HG02970 (cell line): ENCODE measurements at regions not wholly inside any gene's neighbourhood (a gene's known extent, or its start where the extent isn't known, plus 50 kb on each side); places are given as distances from the start of the nearest gene placed in this dataset.
"Not testable (repeated sequence)": the region's sequence is repeated elsewhere in the genome, so short reads cannot be mapped to it uniquely, and the experiment has no call there.

Source experiments
- ATAC-seq: cut with Tn5 transposase; IDR thresholded peaks from one replicate; pipeline ENCODE4 v1.9.1; 2021; ENCODE audit warnings: mild to moderate bottlenecking, moderate library complexity, moderate number of reproducible peaks; ENCODE audit not compliant: unreplicated experiment, low FRiP score

GRCh38 chr3:3351226-3351625 lies 171.7 kb upstream of the CRBN start:
- ATAC-seq: no peak

GRCh38 chr3:3347056-3347455 lies 167.6 kb upstream of the CRBN start:
- not testable (repeated sequence) for ATAC-seq

- ATAC-seq: no peak
Observed at GRCh38 chr3:3346556-3346955, 167.1 kb upstream of the CRBN start.

- ATAC-seq: no peak
Observed at GRCh38 chr3:3342141-3342540, 162.7 kb upstream of the CRBN start.

- ATAC-seq: no peak
Observed at GRCh38 chr3:3340965-3341895, 161.7 kb upstream of the CRBN start.

GRCh38 chr3:3340526-3340925 lies 161.0 kb upstream of the CRBN start:
- ATAC-seq: no peak

GRCh38 chr3:3335903-3336302 lies 156.4 kb upstream of the CRBN start:
- ATAC-seq: no peak

- no peak for ATAC-seq
Observed at GRCh38 chr3:3334491-3334890, 155.0 kb upstream of the CRBN start.

GRCh38 chr3:3333571-3333970 lies 154.1 kb upstream of the CRBN start:
- ATAC-seq: no peak

- no peak for ATAC-seq
Observed at GRCh38 chr3:3316521-3316920, 137.0 kb upstream of the CRBN start.

- ATAC-seq: no peak
Observed at GRCh38 chr3:3315846-3316245, 136.4 kb upstream of the CRBN start.

- no peak for ATAC-seq
Observed at GRCh38 chr3:3309887-3310286, 130.4 kb upstream of the CRBN start.

GRCh38 chr3:3308809-3309208 lies 129.3 kb upstream of the CRBN start:
- ATAC-seq: no peak

- no peak for ATAC-seq
Observed at GRCh38 chr3:3307491-3307890, 128.0 kb upstream of the CRBN start.

GRCh38 chr3:3305841-3306240 lies 126.3 kb upstream of the CRBN start:
- ATAC-seq: no peak

- ATAC-seq: no peak
Observed at GRCh38 chr3:3305084-3305483, 125.6 kb upstream of the CRBN start.

GRCh38 chr3:3303636-3304035 lies 124.1 kb upstream of the CRBN start:
- no peak for ATAC-seq

- no peak for ATAC-seq
Observed at GRCh38 chr3:3302964-3303363, 123.5 kb upstream of the CRBN start.

- ATAC-seq: no peak
Observed at GRCh38 chr3:3301476-3301875, 122.0 kb upstream of the CRBN start.

- ATAC-seq: no peak
Observed at GRCh38 chr3:3296979-3297381, 117.5 kb upstream of the CRBN start.

GRCh38 chr3:3295586-3295985 lies 116.1 kb upstream of the CRBN start:
- no peak for ATAC-seq

GRCh38 chr3:3291756-3292283 lies 112.3 kb upstream of the CRBN start:
- ATAC-seq: not testable (repeated sequence)
